ENCODE measurements at regions not wholly inside any gene's neighbourhood (a gene's known extent, or its start where the extent isn't known, plus 50 kb on each side); places are given as distances from the start of the nearest gene placed in this dataset.
A peak's percentile ranks its signal among the peaks of the same experiment; 100 is the strongest.

- DNase-seq (ENCODE audit: low spot score) = no peak
These were observed 178.8 kb upstream of the NTM start for GRCh38 chr11:131191606-131192005.

GRCh38 chr11:131192628-131193027 lies 177.8 kb upstream of the NTM start:
- DNase-seq (ENCODE audit: low spot score) = no peak

- DNase-seq (ENCODE audit: low spot score) = no peak
These were observed 177.3 kb upstream of the NTM start for GRCh38 chr11:131193031-131193501.

GRCh38 chr11:131194726-131195125 lies 175.7 kb upstream of the NTM start:
- no peak for DNase-seq (ENCODE audit: low spot score)

- DNase-seq (ENCODE audit: low spot score) = peak; percentile 76
These were observed 174.5 kb upstream of the NTM start for GRCh38 chr11:131195661-131196517.

- DNase-seq (ENCODE audit: low spot score) = no peak
These were observed 172.0 kb upstream of the NTM start for GRCh38 chr11:131198161-131199014.

GRCh38 chr11:131199015-131199280 lies 171.5 kb upstream of the NTM start:
- DNase-seq (ENCODE audit: low spot score) = no peak

GRCh38 chr11:131201674-131202073 lies 168.7 kb upstream of the NTM start:
- no peak for DNase-seq (ENCODE audit: low spot score)

- no peak for DNase-seq (ENCODE audit: low spot score)
These were observed 167.4 kb upstream of the NTM start for GRCh38 chr11:131203040-131203439.

GRCh38 chr11:131204282-131204681 lies 166.1 kb upstream of the NTM start:
- no peak for DNase-seq (ENCODE audit: low spot score)

GRCh38 chr11:131204765-131205380 lies 165.5 kb upstream of the NTM start:
- no peak for DNase-seq (ENCODE audit: low spot score)

- DNase-seq (ENCODE audit: low spot score) = no peak
These were observed 163.7 kb upstream of the NTM start for GRCh38 chr11:131206671-131207070.

GRCh38 chr11:131207901-131208300 lies 162.5 kb upstream of the NTM start:
- no peak for DNase-seq (ENCODE audit: low spot score)

- DNase-seq (ENCODE audit: low spot score) = no peak
These were observed 152.8 kb upstream of the NTM start for GRCh38 chr11:131217313-131218310.

- DNase-seq (ENCODE audit: low spot score) = no peak
These were observed 151.9 kb upstream of the NTM start for GRCh38 chr11:131218542-131218941.

GRCh38 chr11:131219646-131220045 lies 150.8 kb upstream of the NTM start:
- no peak for DNase-seq (ENCODE audit: low spot score)

- no peak for DNase-seq (ENCODE audit: low spot score)
These were observed 147.0 kb upstream of the NTM start for GRCh38 chr11:131223198-131223991.

GRCh38 chr11:131228378-131228777 lies 142.0 kb upstream of the NTM start:
- no peak for DNase-seq (ENCODE audit: low spot score)

- DNase-seq (ENCODE audit: low spot score) = no peak
These were observed 141.2 kb upstream of the NTM start for GRCh38 chr11:131229221-131229620.

GRCh38 chr11:131231317-131231940 lies 139.0 kb upstream of the NTM start:
- no peak for DNase-seq (ENCODE audit: low spot score)

All from ureter (tissue), 1 donor.